Testis (tissue), 2 donors: ENCODE measurements at regions not wholly inside any gene's neighbourhood (a gene's known extent, or its start where the extent isn't known, plus 50 kb on each side); places are given as distances from the start of the nearest gene placed in this dataset.

Source experiments
- DNase-seq: peaks from one replicate; pipeline ENCODE4 v3.0.0-alpha.2; 2019
- H3K27ac ChIP-seq, 2 donors: fragments of 200-600 bp; sonication (generic); one replicate each; pipeline ENCODE4 v1.5.1; 2019
- H3K27me3 ChIP-seq: fragments of 200-600 bp; sonication (generic); one replicate; pipeline ENCODE4 v1.5.1; 2019
- H3K36me3 ChIP-seq: fragments of 200-600 bp; sonication (generic); one replicate; pipeline ENCODE4 v1.5.1; 2017; ENCODE audit warnings: low read depth; ENCODE audit errors: missing control alignments
- H3K4me1 ChIP-seq: fragments of 200-600 bp; sonication (generic); one replicate; pipeline ENCODE4 v1.5.1; 2019
- H3K4me3 ChIP-seq, 2 donors: fragments of 200-600 bp; sonication (generic); one replicate each; pipeline ENCODE4 v1.5.1; 2017 to 2019
- H3K9me3 ChIP-seq: fragments of 200-600 bp; sonication (generic); one replicate; pipeline ENCODE4 v1.5.1; 2017
- POLR2A ChIP-seq: fragments of 450-650 bp; IDR thresholded peaks from one replicate; pipeline ENCODE4 v1.6.1; 2017; ENCODE audit warnings: antibody characterized with exemption, mild to moderate bottlenecking, moderate library complexity
- WGBS, 2 donors: methylation state at CpG; one replicate each; pipeline ENCODE4 v1.1.5; 2018; 5-methylcytosine and 5-hydroxymethylcytosine counted together
- intact Hi-C: fragments of 100-400 bp; cut with DNase I; formaldehyde crosslinking; loops from one replicate; pipeline ENCODE4 v1.15.1; 2023; ENCODE audit warnings: low total_unique reads
- TF ChIP-seq, protein P1 (sequence below), 3 experiments: fragments of 450-650 bp in 2 of 3; fragments of 200-600 bp in 1 of 3; sonication (generic) in 1 of 3; IDR thresholded peaks; one replicate each; pipeline ENCODE4 v1.5.1; 2016 to 2019; ENCODE audit warnings: antibody characterized with exemption in 3 of 3, mild to moderate bottlenecking in 2 of 3, moderate library complexity in 1 of 3

DNA sequence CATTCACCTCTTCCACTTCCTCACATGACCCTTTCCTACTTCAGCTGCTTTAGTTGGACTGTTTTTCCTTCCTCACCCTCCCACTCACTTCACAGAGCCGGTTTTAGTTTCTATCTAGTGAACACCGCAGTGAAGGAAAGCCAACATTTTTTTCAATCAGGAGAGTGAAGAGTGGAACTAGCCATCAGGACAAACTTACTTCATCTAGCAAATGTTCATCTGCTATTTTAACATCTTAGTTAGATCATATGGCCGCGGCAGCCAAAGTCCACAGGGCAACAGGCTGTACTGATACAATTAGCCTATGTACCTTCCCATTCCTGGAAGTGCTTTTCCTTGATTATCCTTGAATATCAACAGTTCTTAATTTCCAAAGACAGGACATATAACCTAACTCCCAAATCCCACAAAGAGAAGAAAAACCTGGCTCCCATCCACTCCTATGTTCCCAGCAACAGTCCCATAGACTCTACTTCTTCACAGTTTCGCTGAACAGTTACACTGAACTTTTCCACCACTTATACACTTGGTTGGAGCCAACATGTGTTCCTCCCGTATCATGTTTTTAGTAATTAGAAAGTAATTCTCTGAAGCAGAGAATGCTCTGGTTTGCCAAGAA is 456.2 kb upstream of the THBS1 start:
- WGBS, 2 donors = 39 to 46% methylated on average over 6 of the region's 6 CpGs

GRCh38 chr15:39125226-39125625 is 455.7 kb upstream of the THBS1 start:
- H3K36me3 ChIP-seq = no peaks in the 10 kb centered on the region
- no peak overlapping the region for H3K27ac ChIP-seq
- WGBS, 2 donors = 43 to 72% methylated on average over 2 of the region's 2 CpGs
- no peak for DNase-seq
- peaks cover 19% of the 10 kb centered on the region for H3K4me1 ChIP-seq
- H3K9me3 ChIP-seq = no peaks in the 10 kb centered on the region
- TF ChIP-seq POLR2A = no peak
- TF ChIP-seq, protein P1, sequence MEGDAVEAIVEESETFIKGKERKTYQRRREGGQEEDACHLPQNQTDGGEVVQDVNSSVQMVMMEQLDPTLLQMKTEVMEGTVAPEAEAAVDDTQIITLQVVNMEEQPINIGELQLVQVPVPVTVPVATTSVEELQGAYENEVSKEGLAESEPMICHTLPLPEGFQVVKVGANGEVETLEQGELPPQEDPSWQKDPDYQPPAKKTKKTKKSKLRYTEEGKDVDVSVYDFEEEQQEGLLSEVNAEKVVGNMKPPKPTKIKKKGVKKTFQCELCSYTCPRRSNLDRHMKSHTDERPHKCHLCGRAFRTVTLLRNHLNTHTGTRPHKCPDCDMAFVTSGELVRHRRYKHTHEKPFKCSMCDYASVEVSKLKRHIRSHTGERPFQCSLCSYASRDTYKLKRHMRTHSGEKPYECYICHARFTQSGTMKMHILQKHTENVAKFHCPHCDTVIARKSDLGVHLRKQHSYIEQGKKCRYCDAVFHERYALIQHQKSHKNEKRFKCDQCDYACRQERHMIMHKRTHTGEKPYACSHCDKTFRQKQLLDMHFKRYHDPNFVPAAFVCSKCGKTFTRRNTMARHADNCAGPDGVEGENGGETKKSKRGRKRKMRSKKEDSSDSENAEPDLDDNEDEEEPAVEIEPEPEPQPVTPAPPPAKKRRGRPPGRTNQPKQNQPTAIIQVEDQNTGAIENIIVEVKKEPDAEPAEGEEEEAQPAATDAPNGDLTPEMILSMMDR (IDR thresholded peaks at IDR 0.05) = no peak
- H3K27me3 ChIP-seq = no peaks in the 10 kb centered on the region
- intact Hi-C loops = no loop called here
- no peak overlapping the region for H3K4me3 ChIP-seq

More for the DNA sequence above, 456.2 kb upstream of the THBS1 start:
- peak; percentile 17 for DNase-seq
- no peaks in the 10 kb centered on the region for H3K27me3 ChIP-seq
- no peaks in the 10 kb centered on the region for H3K9me3 ChIP-seq
- H3K36me3 ChIP-seq = no peaks in the 10 kb centered on the region
- intact Hi-C loops = no loop called here
- H3K27ac ChIP-seq = no peak overlapping the region
- H3K4me3 ChIP-seq = no peak overlapping the region
- H3K4me1 ChIP-seq = peaks cover 19% of the 10 kb centered on the region
- no peak for TF ChIP-seq POLR2A
- TF ChIP-seq, protein P1 (IDR thresholded peaks at IDR 0.05) = no peak

DNA sequence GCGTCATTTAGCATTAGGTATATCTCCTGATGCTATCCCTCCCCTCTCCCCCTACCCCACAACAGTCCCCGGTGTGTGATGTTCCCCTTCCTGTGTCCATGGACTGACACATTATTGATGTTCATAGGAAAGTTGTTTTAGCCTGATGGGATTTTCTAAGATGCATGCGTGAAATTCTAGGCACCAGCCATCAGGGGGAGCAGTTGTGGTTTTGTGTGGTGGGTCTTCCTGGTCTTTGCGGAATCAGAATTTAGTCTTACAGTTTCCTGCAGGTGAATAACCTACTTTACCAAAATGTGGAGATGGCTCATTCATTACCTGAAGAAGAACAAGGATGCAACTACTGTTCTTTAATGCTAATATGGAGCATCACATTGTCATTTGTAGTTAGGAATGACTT is 455.0 kb upstream of the THBS1 start:
- WGBS, 2 donors = 78 to 80% methylated on average over 4 of the region's 4 CpGs
- H3K27me3 ChIP-seq = no peaks in the 10 kb centered on the region
- H3K4me3 ChIP-seq = no peak overlapping the region
- intact Hi-C loops = no loop called here
- TF ChIP-seq POLR2A = no peak
- TF ChIP-seq, protein P1 (IDR thresholded peaks at IDR 0.05) = peak in 2 of 3 experiments; percentile 40 to 50
- H3K27ac ChIP-seq = no peak overlapping the region
- no peaks in the 10 kb centered on the region for H3K36me3 ChIP-seq
- peak; percentile 31 for DNase-seq
- peaks cover 19% of the 10 kb centered on the region for H3K4me1 ChIP-seq
- no peaks in the 10 kb centered on the region for H3K9me3 ChIP-seq

GRCh38 chr15:39127151-39127790 is 453.6 kb upstream of the THBS1 start:
- Histone ChIP-seq H3K4me1 (peaks cover 19% of the 10 kb centered on the region), H3K36me3 (no peaks in the 10 kb centered on the region), H3K4me3 (no peak overlapping the region), H3K27ac (peak overlapping the region in 1 of 2 donors; percentile 11), H3K27me3 (no peaks in the 10 kb centered on the region), H3K9me3 (no peaks in the 10 kb centered on the region)
- TF ChIP-seq POLR2A = no peak
- TF ChIP-seq, protein P1 (IDR thresholded peaks at IDR 0.05) = no peak
- DNase-seq = no peak
- intact Hi-C loops = no loop called here
- 26 to 28% methylated on average over 2 of the region's 2 CpGs for WGBS, 2 donors
